ENCODE measurements at regions not wholly inside any gene's neighbourhood (a gene's known extent, or its start where the extent isn't known, plus 50 kb on each side); places are given as distances from the start of the nearest gene placed in this dataset.

DNA sequence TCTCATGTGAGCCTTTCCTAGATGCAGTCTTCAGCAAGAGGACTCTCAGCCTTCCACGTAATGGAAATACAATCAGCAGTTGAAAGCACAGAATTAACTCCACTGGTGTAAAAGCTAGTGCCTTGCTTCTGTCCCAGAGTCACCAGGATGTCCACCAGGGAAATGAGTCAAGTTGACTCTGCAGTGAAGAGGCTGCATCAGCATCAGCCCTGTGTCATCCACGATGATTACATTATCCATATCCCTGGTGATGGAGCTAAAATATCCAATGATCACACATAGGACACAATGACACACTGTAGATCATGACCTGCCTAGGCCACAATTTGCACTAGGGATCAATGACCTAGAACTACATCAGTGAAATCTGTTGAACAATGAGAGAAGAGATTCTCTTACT lies 262.4 kb downstream of the ERMARD start:
- TF ChIP-seq FOXP2 (optimal IDR thresholded peaks at IDR 0.05; ENCODE audit: borderline replicate concordance, extremely low read depth, extremely low read length, insufficient read depth) (no peak), SIN3A (IDR thresholded peaks at IDR 0.05; ENCODE audit: borderline replicate concordance, insufficient read depth, low read length) (no peak), TAF1 (IDR thresholded peaks at IDR 0.05; ENCODE audit: borderline replicate concordance, insufficient read depth, low read length) (no peak)
- TF ChIP-seq, protein P1, sequence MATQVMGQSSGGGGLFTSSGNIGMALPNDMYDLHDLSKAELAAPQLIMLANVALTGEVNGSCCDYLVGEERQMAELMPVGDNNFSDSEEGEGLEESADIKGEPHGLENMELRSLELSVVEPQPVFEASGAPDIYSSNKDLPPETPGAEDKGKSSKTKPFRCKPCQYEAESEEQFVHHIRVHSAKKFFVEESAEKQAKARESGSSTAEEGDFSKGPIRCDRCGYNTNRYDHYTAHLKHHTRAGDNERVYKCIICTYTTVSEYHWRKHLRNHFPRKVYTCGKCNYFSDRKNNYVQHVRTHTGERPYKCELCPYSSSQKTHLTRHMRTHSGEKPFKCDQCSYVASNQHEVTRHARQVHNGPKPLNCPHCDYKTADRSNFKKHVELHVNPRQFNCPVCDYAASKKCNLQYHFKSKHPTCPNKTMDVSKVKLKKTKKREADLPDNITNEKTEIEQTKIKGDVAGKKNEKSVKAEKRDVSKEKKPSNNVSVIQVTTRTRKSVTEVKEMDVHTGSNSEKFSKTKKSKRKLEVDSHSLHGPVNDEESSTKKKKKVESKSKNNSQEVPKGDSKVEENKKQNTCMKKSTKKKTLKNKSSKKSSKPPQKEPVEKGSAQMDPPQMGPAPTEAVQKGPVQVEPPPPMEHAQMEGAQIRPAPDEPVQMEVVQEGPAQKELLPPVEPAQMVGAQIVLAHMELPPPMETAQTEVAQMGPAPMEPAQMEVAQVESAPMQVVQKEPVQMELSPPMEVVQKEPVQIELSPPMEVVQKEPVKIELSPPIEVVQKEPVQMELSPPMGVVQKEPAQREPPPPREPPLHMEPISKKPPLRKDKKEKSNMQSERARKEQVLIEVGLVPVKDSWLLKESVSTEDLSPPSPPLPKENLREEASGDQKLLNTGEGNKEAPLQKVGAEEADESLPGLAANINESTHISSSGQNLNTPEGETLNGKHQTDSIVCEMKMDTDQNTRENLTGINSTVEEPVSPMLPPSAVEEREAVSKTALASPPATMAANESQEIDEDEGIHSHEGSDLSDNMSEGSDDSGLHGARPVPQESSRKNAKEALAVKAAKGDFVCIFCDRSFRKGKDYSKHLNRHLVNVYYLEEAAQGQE (IDR thresholded peaks at IDR 0.05; ENCODE audit: insufficient read depth in 1 of 2, low read depth in 2 of 2, low read length in 2 of 2): no peak

DNA sequence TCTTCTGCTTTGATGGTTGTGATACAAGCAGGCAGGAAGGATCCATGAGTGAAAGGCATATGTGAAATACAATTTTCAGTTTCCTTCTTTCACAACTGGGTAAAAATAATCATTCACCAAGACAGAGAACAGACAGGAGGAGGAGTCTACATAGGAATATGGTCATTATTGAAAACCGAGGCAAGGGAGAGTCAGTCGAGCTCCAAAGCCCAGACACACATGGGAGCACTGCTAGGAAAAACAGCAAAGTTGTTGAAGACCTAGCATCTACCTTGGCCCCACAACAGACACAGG lies 260.6 kb downstream of the ERMARD start:
- TF ChIP-seq FOXP2 (optimal IDR thresholded peaks at IDR 0.05; ENCODE audit: borderline replicate concordance, extremely low read depth, extremely low read length, insufficient read depth): no peak
- TF ChIP-seq, protein P1 (IDR thresholded peaks at IDR 0.05; ENCODE audit: insufficient read depth in 1 of 2, low read depth in 2 of 2, low read length in 2 of 2): no peak
- no peak for TF ChIP-seq SIN3A (IDR thresholded peaks at IDR 0.05; ENCODE audit: borderline replicate concordance, insufficient read depth, low read length)
- no peak for TF ChIP-seq POLR2AphosphoS5 (IDR thresholded peaks at IDR 0.05; ENCODE audit: low read depth, low read length)
- TF ChIP-seq TAF1 (IDR thresholded peaks at IDR 0.05; ENCODE audit: borderline replicate concordance, insufficient read depth, low read length): no peak

DNA sequence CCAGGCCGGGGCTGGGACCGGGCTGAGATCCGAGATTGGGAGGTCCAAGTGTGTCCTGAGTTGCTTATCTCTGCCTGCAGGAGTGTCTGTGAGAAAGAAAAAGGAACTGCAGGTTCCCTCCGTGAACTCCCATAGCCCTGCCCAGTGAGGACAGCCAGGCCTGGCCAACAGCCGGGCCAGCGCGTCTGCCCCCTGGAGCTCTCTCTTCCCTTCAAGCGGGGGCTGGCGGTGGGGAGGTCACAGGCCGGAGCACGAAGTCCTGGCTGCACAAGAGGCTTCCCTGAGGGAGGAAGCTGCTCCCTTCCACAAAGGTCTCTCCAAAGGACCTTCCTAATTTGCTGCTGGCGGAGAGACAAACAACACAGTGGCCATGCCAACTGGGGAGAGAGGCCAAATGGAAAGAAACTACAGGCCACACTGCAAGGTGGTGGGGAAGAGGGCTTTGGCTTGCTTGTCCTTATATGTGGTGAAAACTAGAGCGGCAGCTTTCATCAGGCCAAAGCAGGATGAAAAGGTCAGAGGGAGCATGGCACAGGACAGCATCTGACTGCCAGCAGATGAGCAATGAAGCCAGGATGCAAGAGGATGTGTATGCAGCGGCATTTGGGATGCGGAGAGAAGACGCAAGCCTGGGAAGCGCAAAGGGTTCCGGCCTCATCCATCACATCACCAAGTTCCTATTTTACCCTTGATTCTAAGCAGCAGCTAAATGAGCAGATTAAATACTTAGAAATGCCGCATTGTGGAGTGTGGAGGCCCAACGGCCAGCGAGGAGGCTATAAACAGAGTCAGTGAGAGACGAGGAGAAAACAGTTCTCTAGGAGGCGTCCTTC lies 260.0 kb downstream of the ERMARD start:
- TF ChIP-seq TAF1 (IDR thresholded peaks at IDR 0.05; ENCODE audit: borderline replicate concordance, insufficient read depth, low read length) (no peak), POLR2AphosphoS5 (IDR thresholded peaks at IDR 0.05; ENCODE audit: low read depth, low read length) (no peak), SIN3A (IDR thresholded peaks at IDR 0.05; ENCODE audit: borderline replicate concordance, insufficient read depth, low read length) (no peak), FOXP2 (optimal IDR thresholded peaks at IDR 0.05; ENCODE audit: borderline replicate concordance, extremely low read depth, extremely low read length, insufficient read depth) (no peak)
- TF ChIP-seq, protein P1 (IDR thresholded peaks at IDR 0.05; ENCODE audit: insufficient read depth in 1 of 2, low read depth in 2 of 2, low read length in 2 of 2): no peak

DNA sequence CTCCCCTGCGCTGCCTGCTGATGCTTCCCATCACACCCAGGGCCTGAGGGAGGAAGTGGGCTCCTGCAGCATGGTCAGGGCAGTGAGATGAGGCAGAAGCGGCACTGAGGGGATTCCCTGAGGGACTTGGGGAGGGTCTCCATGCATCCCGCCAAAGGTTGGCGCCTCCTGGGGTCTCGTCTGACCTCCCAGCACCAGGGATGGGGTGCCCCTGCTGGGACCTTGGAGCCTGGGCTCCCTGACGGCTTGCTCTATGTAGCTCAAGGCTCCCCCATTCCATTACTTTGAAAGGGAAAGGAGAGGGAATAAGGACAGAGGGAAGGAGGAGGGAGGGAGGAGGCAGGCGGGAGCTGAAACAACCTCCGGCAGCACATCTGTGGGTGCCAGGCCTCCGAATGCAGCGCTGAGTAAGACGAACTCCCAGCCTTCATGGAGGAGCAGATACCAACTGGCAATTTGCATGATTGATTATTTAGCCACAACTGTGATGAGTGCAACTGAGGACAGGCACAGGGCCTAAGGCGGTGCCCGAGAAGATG lies 259.3 kb downstream of the ERMARD start:
- TF ChIP-seq, protein P1 (IDR thresholded peaks at IDR 0.05; ENCODE audit: insufficient read depth in 1 of 2, low read depth in 2 of 2, low read length in 2 of 2): no peak
- TF ChIP-seq TAF1 (IDR thresholded peaks at IDR 0.05; ENCODE audit: borderline replicate concordance, insufficient read depth, low read length): no peak
- no peak for TF ChIP-seq SIN3A (IDR thresholded peaks at IDR 0.05; ENCODE audit: borderline replicate concordance, insufficient read depth, low read length)
- TF ChIP-seq POLR2AphosphoS5 (IDR thresholded peaks at IDR 0.05; ENCODE audit: low read depth, low read length): no peak
- no peak for TF ChIP-seq FOXP2 (optimal IDR thresholded peaks at IDR 0.05; ENCODE audit: borderline replicate concordance, extremely low read depth, extremely low read length, insufficient read depth)
